ENCODE measurements at regions not wholly inside any gene's neighbourhood (a gene's known extent, or its start where the extent isn't known, plus 50 kb on each side); places are given as distances from the start of the nearest gene placed in this dataset.

DNA sequence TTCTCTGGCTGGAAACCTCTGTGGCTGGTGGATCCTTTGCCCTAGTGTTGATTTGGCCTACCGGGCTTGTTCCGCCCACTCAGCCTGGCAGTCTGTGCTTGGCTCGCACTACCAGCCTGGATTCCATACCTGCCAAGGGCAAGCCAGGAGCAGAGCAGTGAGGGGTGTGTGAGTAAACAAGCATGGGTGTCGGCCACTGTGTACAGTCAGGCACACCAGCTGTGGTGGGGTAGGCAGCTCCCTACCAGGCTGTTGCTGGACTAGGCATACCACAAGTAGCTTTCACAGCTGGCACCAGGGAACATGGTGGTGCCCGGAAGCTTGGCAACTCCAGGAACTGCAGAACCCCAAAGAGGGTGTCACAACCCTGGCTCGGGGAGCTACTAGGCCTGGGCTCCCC is 942.9 kb upstream of the LRRN3 start:
- Histone ChIP-seq H3K79me2 (ENCODE audit: low read depth) (no peaks in the 10 kb centered on the region), H3K27me3 (no peaks in the 10 kb centered on the region), H2AFZ (replicated peaks) (no peak overlapping the region), H3F3A (ENCODE audit: low read depth) (no peaks in the 10 kb centered on the region), H4K20me1 (ENCODE audit: low read depth) (no peaks in the 10 kb centered on the region), H3K9ac (no peak overlapping the region), H3K4me3 (no peak overlapping the region), H3K4me2 (no peak overlapping the region), H3K36me3 (no peaks in the 10 kb centered on the region), H3K4me1 (no peaks in the 10 kb centered on the region), H3K27ac (no peak overlapping the region), H3K9me3 (ENCODE audit: low read depth) (no peaks in the 10 kb centered on the region)
- Mint-ChIP-seq H3K27me3 (ENCODE audit: insufficient read depth, low read depth) (no peaks in the 10 kb centered on the region), H3K27ac (no peak overlapping the region), H3K9me3 (no peaks in the 10 kb centered on the region), H3K4me3 (no peak overlapping the region), H3K36me3 (no peaks in the 10 kb centered on the region), H3K4me1 (no peaks in the 10 kb centered on the region)
- DNase-seq (ENCODE audit: low spot score): no peak
- no peak for TF ChIP-seq EZH2 (IDR thresholded peaks at IDR 0.05)
- TF ChIP-seq, protein P1, sequence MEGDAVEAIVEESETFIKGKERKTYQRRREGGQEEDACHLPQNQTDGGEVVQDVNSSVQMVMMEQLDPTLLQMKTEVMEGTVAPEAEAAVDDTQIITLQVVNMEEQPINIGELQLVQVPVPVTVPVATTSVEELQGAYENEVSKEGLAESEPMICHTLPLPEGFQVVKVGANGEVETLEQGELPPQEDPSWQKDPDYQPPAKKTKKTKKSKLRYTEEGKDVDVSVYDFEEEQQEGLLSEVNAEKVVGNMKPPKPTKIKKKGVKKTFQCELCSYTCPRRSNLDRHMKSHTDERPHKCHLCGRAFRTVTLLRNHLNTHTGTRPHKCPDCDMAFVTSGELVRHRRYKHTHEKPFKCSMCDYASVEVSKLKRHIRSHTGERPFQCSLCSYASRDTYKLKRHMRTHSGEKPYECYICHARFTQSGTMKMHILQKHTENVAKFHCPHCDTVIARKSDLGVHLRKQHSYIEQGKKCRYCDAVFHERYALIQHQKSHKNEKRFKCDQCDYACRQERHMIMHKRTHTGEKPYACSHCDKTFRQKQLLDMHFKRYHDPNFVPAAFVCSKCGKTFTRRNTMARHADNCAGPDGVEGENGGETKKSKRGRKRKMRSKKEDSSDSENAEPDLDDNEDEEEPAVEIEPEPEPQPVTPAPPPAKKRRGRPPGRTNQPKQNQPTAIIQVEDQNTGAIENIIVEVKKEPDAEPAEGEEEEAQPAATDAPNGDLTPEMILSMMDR (IDR thresholded peaks at IDR 0.05): no peak
- no peak for TF ChIP-seq EZH2phosphoT487 (IDR thresholded peaks at IDR 0.05)

DNA sequence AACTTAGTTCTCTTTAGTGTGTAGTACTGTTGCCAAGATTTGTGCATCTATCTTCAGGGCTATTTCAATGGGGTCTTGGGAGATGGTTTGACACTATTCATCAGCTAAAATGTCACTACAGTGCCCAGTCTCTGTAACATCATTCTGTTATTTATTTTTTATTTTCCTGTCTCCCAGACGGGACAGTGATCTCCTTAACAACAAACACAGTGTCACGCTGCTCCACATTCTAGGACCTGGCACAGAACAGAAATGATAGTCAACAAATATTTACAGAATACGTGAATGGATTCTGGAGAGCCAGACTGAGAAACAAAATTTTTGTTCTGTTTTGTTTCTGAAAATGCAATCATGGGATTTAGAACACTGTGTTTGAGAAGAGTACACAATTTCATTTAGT is 937.7 kb upstream of the LRRN3 start:
- Histone ChIP-seq H2AFZ (replicated peaks) (no peak overlapping the region), H3K4me1 (no peaks in the 10 kb centered on the region), H3K36me3 (no peaks in the 10 kb centered on the region), H3K27me3 (no peaks in the 10 kb centered on the region), H3K9me3 (ENCODE audit: low read depth) (no peaks in the 10 kb centered on the region), H4K20me1 (ENCODE audit: low read depth) (no peaks in the 10 kb centered on the region), H3K4me2 (no peak overlapping the region), H3K79me2 (ENCODE audit: low read depth) (no peaks in the 10 kb centered on the region), H3F3A (ENCODE audit: low read depth) (no peaks in the 10 kb centered on the region), H3K27ac (no peak overlapping the region), H3K9ac (no peak overlapping the region), H3K4me3 (no peak overlapping the region)
- Mint-ChIP-seq H3K4me1 (no peaks in the 10 kb centered on the region), H3K27me3 (ENCODE audit: insufficient read depth, low read depth) (no peaks in the 10 kb centered on the region), H3K27ac (no peak overlapping the region), H3K9me3 (no peaks in the 10 kb centered on the region), H3K4me3 (no peak overlapping the region), H3K36me3 (no peaks in the 10 kb centered on the region)
- TF ChIP-seq EZH2phosphoT487 (IDR thresholded peaks at IDR 0.05) (no peak), EZH2 (IDR thresholded peaks at IDR 0.05) (no peak)
- TF ChIP-seq, protein P1 (IDR thresholded peaks at IDR 0.05): no peak
- DNase-seq (ENCODE audit: low spot score): no peak

DNA sequence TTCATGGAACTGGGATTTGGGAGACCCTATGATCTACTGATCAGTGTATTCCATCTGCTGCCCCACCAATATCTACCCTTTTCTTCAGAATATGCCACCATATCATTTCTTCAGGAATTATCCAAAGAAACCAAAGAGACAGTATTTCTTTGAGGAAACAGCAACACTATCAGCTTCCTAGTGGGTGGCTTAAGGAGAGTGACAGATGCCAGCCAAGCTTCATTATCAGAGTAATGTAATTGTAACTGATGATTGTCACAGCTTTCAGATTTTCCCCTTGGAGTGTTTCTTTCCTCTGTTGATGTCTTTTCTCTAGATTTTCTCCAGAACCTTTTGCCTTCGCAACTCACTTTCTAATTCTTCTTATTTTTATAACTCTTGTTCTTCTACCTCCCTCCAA is 934.4 kb upstream of the LRRN3 start:
- Histone ChIP-seq H3K36me3 (no peaks in the 10 kb centered on the region), H3K4me1 (no peaks in the 10 kb centered on the region), H3K79me2 (ENCODE audit: low read depth) (no peaks in the 10 kb centered on the region), H2AFZ (replicated peaks) (no peak overlapping the region), H4K20me1 (ENCODE audit: low read depth) (no peaks in the 10 kb centered on the region), H3K9ac (no peak overlapping the region), H3K27ac (no peak overlapping the region), H3K4me3 (no peak overlapping the region), H3K9me3 (ENCODE audit: low read depth) (no peaks in the 10 kb centered on the region), H3K27me3 (no peaks in the 10 kb centered on the region), H3F3A (ENCODE audit: low read depth) (no peaks in the 10 kb centered on the region), H3K4me2 (no peak overlapping the region)
- no peaks in the 10 kb centered on the region for H3K36me3 Mint-ChIP-seq
- DNase-seq (ENCODE audit: low spot score): no peak
- H3K27me3 Mint-ChIP-seq (ENCODE audit: insufficient read depth, low read depth): no peaks in the 10 kb centered on the region
- no peaks in the 10 kb centered on the region for H3K9me3 Mint-ChIP-seq
- TF ChIP-seq, protein P1 (IDR thresholded peaks at IDR 0.05): no peak
- TF ChIP-seq EZH2phosphoT487 (IDR thresholded peaks at IDR 0.05): no peak
- H3K4me3 Mint-ChIP-seq: no peak overlapping the region
- no peak overlapping the region for H3K27ac Mint-ChIP-seq
- no peaks in the 10 kb centered on the region for H3K4me1 Mint-ChIP-seq

Data from neural progenitor cell (in vitro differentiated cells).